LNCaP clone FGC (cell line): ENCODE measurements at regions not wholly inside any gene's neighbourhood (a gene's known extent, or its start where the extent isn't known, plus 50 kb on each side); places are given as distances from the start of the nearest gene placed in this dataset.

Experiments
- DNase-seq: peaks from one replicate; pipeline ENCODE4 v3.0.0-alpha.2; 2011; ENCODE audit warnings: low read depth
- H3K4me3 ChIP-seq: 2 replicates; pipeline ENCODE4 v1.5.1; 2011; ENCODE audit warnings: mild to moderate bottlenecking, low read depth, low read length, control low read depth
- TF ChIP-seq, protein P1 (sequence below): IDR thresholded peaks from 2 replicates; pipeline ENCODE4 v1.5.1; 2012; ENCODE audit warnings: mild to moderate bottlenecking; ENCODE audit not compliant: control insufficient read depth, insufficient read depth; ENCODE audit errors: extremely low read depth

DNA sequence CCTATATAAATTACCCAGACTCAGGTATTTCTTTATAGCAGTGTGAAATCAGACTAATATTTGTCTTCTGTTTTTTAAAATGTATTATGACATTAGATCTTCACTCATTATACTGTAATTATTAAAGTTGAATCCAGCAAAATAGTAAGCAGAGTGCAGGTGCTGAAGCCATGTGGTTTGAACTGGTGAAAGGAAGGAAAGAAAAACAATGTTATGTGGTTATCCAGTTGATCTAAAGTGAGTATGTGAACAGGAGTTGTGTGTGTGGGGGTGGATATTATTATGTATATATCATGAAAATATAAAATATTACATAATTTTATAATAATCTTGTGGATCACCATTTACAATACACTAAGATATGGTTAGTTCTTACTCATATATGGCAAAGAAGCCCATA is 593.7 kb downstream of the SEMA5A start:
- no peak overlapping the region for H3K4me3 ChIP-seq
- TF ChIP-seq, protein P1, sequence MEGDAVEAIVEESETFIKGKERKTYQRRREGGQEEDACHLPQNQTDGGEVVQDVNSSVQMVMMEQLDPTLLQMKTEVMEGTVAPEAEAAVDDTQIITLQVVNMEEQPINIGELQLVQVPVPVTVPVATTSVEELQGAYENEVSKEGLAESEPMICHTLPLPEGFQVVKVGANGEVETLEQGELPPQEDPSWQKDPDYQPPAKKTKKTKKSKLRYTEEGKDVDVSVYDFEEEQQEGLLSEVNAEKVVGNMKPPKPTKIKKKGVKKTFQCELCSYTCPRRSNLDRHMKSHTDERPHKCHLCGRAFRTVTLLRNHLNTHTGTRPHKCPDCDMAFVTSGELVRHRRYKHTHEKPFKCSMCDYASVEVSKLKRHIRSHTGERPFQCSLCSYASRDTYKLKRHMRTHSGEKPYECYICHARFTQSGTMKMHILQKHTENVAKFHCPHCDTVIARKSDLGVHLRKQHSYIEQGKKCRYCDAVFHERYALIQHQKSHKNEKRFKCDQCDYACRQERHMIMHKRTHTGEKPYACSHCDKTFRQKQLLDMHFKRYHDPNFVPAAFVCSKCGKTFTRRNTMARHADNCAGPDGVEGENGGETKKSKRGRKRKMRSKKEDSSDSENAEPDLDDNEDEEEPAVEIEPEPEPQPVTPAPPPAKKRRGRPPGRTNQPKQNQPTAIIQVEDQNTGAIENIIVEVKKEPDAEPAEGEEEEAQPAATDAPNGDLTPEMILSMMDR, result no peak
- no peak for DNase-seq

DNA sequence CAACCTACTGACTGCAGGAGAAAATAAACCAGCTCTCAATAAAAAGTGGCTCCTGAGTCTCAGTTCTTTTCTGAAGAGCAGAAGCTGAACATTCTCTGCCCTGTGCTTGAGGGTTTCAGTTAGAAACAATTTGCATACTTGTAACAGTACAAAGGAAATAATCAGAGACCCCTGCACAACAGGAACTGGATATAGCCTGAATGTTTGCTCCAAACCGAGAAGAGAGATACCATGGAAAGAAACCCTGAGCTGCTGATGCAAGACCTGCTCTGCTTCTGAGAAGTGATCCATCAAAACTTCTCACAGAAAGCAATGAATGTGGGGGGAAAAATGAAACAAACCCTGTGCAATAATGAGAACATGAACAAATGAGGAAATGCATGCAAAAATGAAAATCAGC is 592.9 kb downstream of the SEMA5A start:
- TF ChIP-seq, protein P1, result no peak
- H3K4me3 ChIP-seq, result no peak overlapping the region

DNA sequence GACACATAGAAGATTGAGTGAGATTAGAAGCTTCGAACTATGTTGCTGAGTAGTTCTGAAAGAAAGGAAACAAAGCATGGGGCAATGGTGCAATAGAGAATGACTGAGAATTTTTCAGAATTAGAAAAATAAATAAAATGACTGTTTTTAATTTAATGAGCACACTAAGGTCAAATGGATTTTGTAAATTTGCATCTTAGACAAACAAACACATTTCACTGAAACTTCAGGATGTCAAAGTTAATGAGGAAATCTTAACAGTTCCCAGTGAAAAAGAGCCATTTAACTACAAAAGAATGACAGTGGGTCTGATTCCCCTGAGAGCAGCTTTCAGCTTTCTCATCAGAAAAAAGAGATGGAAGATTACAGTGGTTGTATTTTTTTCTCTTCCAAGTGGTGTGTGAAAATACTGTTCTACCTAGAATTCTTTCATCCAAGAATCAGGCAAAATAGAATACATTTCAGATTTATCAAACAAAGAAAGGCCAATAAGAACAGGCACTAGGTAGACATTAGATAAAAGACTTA is 591.9 kb downstream of the SEMA5A start:
- TF ChIP-seq, protein P1, result no peak
- no peak for DNase-seq
- H3K4me3 ChIP-seq, result no peak overlapping the region

More for the DNA sequence above, 592.9 kb downstream of the SEMA5A start:
- DNase-seq, result no peak

DNA sequence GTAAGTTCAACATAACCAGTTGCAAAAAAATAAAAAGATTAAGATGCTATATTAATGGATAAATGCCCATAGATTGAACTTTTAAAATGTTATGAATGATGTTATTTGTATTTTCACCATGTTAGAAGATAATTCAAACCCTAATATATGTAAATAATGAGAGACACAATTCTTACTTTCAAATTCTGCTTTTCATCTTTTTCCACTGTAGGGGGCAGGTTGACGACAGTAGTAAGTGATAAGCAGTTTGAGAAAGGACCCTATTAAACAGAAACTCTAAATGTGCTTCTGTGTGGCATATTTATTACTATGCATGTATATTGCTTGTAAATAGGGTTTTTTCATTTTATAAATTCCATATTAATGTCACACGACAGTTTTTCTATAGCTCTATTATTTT is 591.1 kb downstream of the SEMA5A start:
- H3K4me3 ChIP-seq, result no peak overlapping the region
- no peak for DNase-seq
- TF ChIP-seq, protein P1, result no peak

DNA sequence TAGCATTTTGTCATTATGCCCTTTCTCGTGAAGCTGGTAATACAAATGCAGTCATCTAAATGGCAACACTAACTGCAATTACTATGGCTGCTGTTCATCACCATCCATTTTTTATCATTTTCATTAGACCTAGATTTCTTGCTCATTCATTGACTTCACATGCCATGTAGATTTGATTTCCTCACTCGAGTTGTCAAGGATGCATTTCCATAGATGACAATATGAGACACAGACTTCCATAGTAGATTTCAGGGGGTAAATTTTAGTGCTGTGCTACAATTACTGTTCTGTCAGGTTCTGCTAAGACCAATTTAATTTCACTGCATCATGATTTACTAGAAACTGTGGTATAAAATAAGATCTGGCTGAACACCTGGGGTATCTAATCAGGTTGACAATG is 589.2 kb downstream of the SEMA5A start:
- TF ChIP-seq, protein P1, result no peak
- no peak overlapping the region for H3K4me3 ChIP-seq
- DNase-seq, result no peak

DNA sequence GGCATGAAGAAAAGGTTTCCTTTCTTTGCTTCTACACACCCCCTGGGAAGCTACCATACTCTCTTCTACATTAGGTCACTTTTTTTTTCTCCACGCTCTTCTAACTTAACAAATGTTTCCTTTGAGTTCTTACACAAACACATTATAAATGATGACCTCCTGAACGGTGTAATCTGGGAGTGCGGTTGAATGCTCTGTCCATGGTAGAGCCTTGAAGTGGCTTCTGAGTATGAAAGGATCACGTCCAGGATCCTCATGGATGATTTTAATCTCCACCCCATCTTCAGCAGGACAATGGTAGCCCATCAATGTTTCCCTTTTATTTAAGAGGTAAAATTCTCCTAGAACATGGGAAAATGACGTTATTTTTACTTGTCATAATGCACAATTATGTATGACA is 587.3 kb downstream of the SEMA5A start:
- no peak overlapping the region for H3K4me3 ChIP-seq
- TF ChIP-seq, protein P1, result no peak
- no peak for DNase-seq

DNA sequence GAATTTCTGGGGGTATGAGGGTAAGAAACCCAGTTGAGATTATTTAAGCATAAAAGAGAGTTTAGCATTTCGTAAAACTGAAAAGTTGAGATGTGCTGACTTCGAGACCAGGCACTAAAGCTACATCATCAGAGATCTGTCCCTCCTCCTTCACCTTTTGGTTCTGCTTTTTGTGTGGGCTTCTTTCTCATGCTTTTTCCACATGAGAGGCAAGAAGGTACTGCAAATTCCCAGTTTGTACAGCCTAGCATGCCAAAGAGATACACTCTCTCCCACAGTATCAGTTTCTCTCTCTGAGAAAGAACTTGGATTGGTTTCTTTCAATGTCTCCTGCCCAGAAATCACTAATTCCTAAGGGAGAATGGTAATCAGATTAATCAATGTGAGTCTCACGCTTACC is 584.7 kb downstream of the SEMA5A start:
- H3K4me3 ChIP-seq, result no peak overlapping the region
- TF ChIP-seq, protein P1, result no peak
- no peak for DNase-seq
